GM12878 (cell line): ENCODE measurements at regions not wholly inside any gene's neighbourhood (a gene's known extent, or its start where the extent isn't known, plus 50 kb on each side); places are given as distances from the start of the nearest gene placed in this dataset.

Experiments
- CBX5 ChIP-seq: sonication (generic); IDR thresholded peaks from 2 replicates; pipeline ENCODE4 v1.6.1; 2016; ENCODE audit warnings: low read depth, moderate library complexity, mild to moderate bottlenecking, inconsistent platforms
- CEBPB ChIP-seq, 2 experiments: fragments of 150-350 bp in 1 of 2; IDR thresholded peaks; 2 replicates each; pipeline ENCODE4 v1.6.1; 2012 to 2014; ENCODE audit warnings: low read depth in 2 of 2, low read length in 2 of 2, borderline replicate concordance in 1 of 2, inconsistent platforms in 1 of 2
- CHD4 ChIP-seq: fragments of 200-600 bp; sonication (generic); IDR thresholded peaks from 2 replicates; pipeline ENCODE4 v1.6.1; 2016; ENCODE audit warnings: mild to moderate bottlenecking
- PAX5 ChIP-seq: IDR thresholded peaks from 2 replicates; pipeline ENCODE4 v1.6.1; 2011; ENCODE audit warnings: low read depth, low read length, borderline replicate concordance
- PML ChIP-seq: IDR thresholded peaks from 2 replicates; pipeline ENCODE4 v1.6.1; 2012; ENCODE audit warnings: low read length, inconsistent platforms
- POLR2A ChIP-seq: IDR thresholded peaks from 2 replicates; pipeline ENCODE4 v1.6.1; 2011; ENCODE audit warnings: low read depth, mild to moderate bottlenecking, low read length
- SMAD5 ChIP-seq: IDR thresholded peaks from 2 replicates; pipeline ENCODE4 v1.6.1; 2016; ENCODE audit warnings: antibody characterized with exemption, low read depth
- SPI1 ChIP-seq: IDR thresholded peaks from 2 replicates; pipeline ENCODE4 v1.6.1; 2011; ENCODE audit warnings: low read depth, mild to moderate bottlenecking, low read length, moderate library complexity, borderline replicate concordance; ENCODE audit not compliant: insufficient read depth
- TCF7 ChIP-seq: IDR thresholded peaks from 2 replicates; pipeline ENCODE4 v1.6.1; 2014; ENCODE audit warnings: antibody characterized with exemption, borderline replicate concordance
- YY1 ChIP-seq: IDR thresholded peaks from 2 replicates; pipeline ENCODE4 v1.6.1; 2011; ENCODE audit warnings: low read depth, mild to moderate bottlenecking, low read length
- ZZZ3 ChIP-seq: IDR thresholded peaks from 2 replicates; pipeline ENCODE4 v1.6.1; 2011; ENCODE audit warnings: low read depth; ENCODE audit not compliant: control insufficient read depth, insufficient read length
- TF ChIP-seq, protein P1 (sequence below): IDR thresholded peaks from 2 replicates; pipeline ENCODE4 v1.6.1; 2011; ENCODE audit warnings: borderline replicate concordance, low read depth, mild to moderate bottlenecking, moderate library complexity, mixed read lengths, low read length; ENCODE audit not compliant: insufficient read depth; ENCODE audit errors: extremely low read length
- TF ChIP-seq, protein P2 (sequence below): IDR thresholded peaks from 2 replicates; pipeline ENCODE4 v1.6.1; 2012; ENCODE audit warnings: low read length, inconsistent platforms
- TF ChIP-seq, protein P3 (sequence below): fragments of 450-650 bp; IDR thresholded peaks from 2 replicates; pipeline ENCODE4 v1.6.1; 2017; ENCODE audit warnings: mild to moderate bottlenecking, low read depth, inconsistent platforms; ENCODE audit not compliant: poor library complexity, severe bottlenecking
- TF ChIP-seq, protein P4 (sequence below): IDR thresholded peaks from 2 replicates; pipeline ENCODE4 v1.6.1; 2012; ENCODE audit warnings: low read depth, low read length, improper control_type of control experiment
- TF ChIP-seq, protein P5 (sequence below): fragments of 450-650 bp; IDR thresholded peaks from 2 replicates; pipeline ENCODE4 v1.6.1; 2017; ENCODE audit warnings: mild to moderate bottlenecking, moderate library complexity
- TF ChIP-seq, protein P6 (sequence below): fragments of 450-650 bp; IDR thresholded peaks from 2 replicates; pipeline ENCODE4 v1.6.1; 2017; ENCODE audit warnings: antibody characterized with exemption, mild to moderate bottlenecking, moderate library complexity
- TF ChIP-seq, protein P7 (sequence below): IDR thresholded peaks from 2 replicates; pipeline ENCODE4 v1.6.1; 2011; ENCODE audit warnings: low read depth, mild to moderate bottlenecking, low read length, moderate library complexity, borderline replicate concordance; ENCODE audit errors: extremely low read depth

DNA sequence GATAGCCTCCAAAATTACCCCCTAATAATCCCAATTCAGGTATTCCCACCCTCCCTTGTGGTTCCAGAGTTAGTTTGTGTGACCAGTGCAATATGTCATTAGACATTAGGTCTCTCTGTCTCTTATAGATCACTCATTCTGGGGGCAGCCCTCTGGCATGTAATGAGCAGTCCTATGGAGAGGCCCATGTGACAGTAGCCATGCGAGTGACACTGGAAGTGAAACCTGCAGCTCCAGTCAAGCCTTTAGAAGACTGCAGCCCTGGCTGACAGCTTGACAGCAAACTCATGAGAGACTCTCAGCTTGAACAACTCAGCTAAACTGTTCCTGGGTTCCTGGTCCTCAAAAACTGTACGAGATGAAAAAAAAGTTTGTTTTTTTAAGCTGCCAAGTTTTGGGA, 54.0 kb upstream of the HSPB3 start (continued):
- TF ChIP-seq, protein P1, sequence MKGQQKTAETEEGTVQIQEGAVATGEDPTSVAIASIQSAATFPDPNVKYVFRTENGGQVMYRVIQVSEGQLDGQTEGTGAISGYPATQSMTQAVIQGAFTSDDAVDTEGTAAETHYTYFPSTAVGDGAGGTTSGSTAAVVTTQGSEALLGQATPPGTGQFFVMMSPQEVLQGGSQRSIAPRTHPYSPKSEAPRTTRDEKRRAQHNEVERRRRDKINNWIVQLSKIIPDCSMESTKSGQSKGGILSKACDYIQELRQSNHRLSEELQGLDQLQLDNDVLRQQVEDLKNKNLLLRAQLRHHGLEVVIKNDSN, result peak; percentile 30
- TF ChIP-seq SMAD5 (no peak), CHD4 (no peak), CEBPB (IDR thresholded peaks at IDR 0.05; ENCODE audit: borderline replicate concordance in 1 of 2, low read depth in 2 of 2, low read length in 2 of 2) (no peak), YY1 (peak; percentile 57; the same call in 1 of the 2 replicates), POLR2A (no peak), ZZZ3 (no peak), SPI1 (peak; percentile 83), TCF7 (no peak), CBX5 (no peak), PML (no peak), PAX5 (peak; percentile 25; the same call in 1 of the 2 replicates)
- TF ChIP-seq, protein P2, sequence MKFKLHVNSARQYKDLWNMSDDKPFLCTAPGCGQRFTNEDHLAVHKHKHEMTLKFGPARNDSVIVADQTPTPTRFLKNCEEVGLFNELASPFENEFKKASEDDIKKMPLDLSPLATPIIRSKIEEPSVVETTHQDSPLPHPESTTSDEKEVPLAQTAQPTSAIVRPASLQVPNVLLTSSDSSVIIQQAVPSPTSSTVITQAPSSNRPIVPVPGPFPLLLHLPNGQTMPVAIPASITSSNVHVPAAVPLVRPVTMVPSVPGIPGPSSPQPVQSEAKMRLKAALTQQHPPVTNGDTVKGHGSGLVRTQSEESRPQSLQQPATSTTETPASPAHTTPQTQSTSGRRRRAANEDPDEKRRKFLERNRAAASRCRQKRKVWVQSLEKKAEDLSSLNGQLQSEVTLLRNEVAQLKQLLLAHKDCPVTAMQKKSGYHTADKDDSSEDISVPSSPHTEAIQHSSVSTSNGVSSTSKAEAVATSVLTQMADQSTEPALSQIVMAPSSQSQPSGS, result no peak
- TF ChIP-seq, protein P3, sequence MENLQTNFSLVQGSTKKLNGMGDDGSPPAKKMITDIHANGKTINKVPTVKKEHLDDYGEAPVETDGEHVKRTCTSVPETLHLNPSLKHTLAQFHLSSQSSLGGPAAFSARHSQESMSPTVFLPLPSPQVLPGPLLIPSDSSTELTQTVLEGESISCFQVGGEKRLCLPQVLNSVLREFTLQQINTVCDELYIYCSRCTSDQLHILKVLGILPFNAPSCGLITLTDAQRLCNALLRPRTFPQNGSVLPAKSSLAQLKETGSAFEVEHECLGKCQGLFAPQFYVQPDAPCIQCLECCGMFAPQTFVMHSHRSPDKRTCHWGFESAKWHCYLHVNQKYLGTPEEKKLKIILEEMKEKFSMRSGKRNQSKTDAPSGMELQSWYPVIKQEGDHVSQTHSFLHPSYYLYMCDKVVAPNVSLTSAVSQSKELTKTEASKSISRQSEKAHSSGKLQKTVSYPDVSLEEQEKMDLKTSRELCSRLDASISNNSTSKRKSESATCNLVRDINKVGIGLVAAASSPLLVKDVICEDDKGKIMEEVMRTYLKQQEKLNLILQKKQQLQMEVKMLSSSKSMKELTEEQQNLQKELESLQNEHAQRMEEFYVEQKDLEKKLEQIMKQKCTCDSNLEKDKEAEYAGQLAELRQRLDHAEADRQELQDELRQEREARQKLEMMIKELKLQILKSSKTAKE, result no peak
- TF ChIP-seq, protein P4, sequence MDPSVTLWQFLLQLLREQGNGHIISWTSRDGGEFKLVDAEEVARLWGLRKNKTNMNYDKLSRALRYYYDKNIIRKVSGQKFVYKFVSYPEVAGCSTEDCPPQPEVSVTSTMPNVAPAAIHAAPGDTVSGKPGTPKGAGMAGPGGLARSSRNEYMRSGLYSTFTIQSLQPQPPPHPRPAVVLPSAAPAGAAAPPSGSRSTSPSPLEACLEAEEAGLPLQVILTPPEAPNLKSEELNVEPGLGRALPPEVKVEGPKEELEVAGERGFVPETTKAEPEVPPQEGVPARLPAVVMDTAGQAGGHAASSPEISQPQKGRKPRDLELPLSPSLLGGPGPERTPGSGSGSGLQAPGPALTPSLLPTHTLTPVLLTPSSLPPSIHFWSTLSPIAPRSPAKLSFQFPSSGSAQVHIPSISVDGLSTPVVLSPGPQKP, result no peak
- TF ChIP-seq, protein P5, sequence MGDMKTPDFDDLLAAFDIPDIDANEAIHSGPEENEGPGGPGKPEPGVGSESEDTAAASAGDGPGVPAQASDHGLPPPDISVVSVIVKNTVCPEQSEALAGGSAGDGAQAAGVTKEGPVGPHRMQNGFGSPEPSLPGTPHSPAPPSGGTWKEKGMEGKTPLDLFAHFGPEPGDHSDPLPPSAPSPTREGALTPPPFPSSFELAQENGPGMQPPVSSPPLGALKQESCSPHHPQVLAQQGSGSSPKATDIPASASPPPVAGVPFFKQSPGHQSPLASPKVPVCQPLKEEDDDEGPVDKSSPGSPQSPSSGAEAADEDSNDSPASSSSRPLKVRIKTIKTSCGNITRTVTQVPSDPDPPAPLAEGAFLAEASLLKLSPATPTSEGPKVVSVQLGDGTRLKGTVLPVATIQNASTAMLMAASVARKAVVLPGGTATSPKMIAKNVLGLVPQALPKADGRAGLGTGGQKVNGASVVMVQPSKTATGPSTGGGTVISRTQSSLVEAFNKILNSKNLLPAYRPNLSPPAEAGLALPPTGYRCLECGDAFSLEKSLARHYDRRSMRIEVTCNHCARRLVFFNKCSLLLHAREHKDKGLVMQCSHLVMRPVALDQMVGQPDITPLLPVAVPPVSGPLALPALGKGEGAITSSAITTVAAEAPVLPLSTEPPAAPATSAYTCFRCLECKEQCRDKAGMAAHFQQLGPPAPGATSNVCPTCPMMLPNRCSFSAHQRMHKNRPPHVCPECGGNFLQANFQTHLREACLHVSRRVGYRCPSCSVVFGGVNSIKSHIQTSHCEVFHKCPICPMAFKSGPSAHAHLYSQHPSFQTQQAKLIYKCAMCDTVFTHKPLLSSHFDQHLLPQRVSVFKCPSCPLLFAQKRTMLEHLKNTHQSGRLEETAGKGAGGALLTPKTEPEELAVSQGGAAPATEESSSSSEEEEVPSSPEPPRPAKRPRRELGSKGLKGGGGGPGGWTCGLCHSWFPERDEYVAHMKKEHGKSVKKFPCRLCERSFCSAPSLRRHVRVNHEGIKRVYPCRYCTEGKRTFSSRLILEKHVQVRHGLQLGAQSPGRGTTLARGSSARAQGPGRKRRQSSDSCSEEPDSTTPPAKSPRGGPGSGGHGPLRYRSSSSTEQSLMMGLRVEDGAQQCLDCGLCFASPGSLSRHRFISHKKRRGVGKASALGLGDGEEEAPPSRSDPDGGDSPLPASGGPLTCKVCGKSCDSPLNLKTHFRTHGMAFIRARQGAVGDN, result peak; percentile 49
- TF ChIP-seq, protein P6, sequence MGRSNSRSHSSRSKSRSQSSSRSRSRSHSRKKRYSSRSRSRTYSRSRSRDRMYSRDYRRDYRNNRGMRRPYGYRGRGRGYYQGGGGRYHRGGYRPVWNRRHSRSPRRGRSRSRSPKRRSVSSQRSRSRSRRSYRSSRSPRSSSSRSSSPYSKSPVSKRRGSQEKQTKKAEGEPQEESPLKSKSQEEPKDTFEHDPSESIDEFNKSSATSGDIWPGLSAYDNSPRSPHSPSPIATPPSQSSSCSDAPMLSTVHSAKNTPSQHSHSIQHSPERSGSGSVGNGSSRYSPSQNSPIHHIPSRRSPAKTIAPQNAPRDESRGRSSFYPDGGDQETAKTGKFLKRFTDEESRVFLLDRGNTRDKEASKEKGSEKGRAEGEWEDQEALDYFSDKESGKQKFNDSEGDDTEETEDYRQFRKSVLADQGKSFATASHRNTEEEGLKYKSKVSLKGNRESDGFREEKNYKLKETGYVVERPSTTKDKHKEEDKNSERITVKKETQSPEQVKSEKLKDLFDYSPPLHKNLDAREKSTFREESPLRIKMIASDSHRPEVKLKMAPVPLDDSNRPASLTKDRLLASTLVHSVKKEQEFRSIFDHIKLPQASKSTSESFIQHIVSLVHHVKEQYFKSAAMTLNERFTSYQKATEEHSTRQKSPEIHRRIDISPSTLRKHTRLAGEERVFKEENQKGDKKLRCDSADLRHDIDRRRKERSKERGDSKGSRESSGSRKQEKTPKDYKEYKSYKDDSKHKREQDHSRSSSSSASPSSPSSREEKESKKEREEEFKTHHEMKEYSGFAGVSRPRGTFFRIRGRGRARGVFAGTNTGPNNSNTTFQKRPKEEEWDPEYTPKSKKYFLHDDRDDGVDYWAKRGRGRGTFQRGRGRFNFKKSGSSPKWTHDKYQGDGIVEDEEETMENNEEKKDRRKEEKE, result no peak
- TF ChIP-seq, protein P7, sequence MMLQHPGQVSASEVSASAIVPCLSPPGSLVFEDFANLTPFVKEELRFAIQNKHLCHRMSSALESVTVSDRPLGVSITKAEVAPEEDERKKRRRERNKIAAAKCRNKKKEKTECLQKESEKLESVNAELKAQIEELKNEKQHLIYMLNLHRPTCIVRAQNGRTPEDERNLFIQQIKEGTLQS, result no peak
